Keratinocyte (primary cell): ENCODE measurements at regions not wholly inside any gene's neighbourhood (a gene's known extent, or its start where the extent isn't known, plus 50 kb on each side); places are given as distances from the start of the nearest gene placed in this dataset.

ENCODE experiments used
- CTCF ChIP-seq, 3 experiments: IDR thresholded peaks in 1 of 3; conservative IDR thresholded peaks in 1 of 3; optimal IDR thresholded peaks in 1 of 3; 2 replicates in 2 of 3; 3 replicates in 1 of 3; pipeline versions ENCODE3 to v1.5.1; 2011; ENCODE audit warnings: low read length in 3 of 3, mild to moderate bottlenecking in 3 of 3, moderate library complexity in 2 of 3, control low read depth in 1 of 3, inconsistent platforms in 1 of 3; ENCODE audit not compliant: insufficient read depth in 2 of 3; ENCODE audit errors: extremely low read depth in 1 of 3
- EZH2 ChIP-seq: IDR thresholded peaks from one replicate; pipeline ENCODE4 v1.6.1; 2012; ENCODE audit warnings: inconsistent platforms, mild to moderate bottlenecking, low read length, moderate library complexity

- no peak for TF ChIP-seq CTCF (optimal IDR thresholded peaks at IDR 0.05 in 1 of 3, IDR thresholded peaks at IDR 0.05 in 1 of 3, conservative IDR thresholded peaks at IDR 0.05 in 1 of 3; ENCODE audit: extremely low read depth in 1 of 3, insufficient read depth in 2 of 3, low read length in 3 of 3)
- no peak for TF ChIP-seq EZH2
Measured at GRCh38 chr20:60372275-60372674, 414.1 kb downstream of the CDH26 start.
